ENCODE measurements at regions not wholly inside any gene's neighbourhood (a gene's known extent, or its start where the extent isn't known, plus 50 kb on each side); places are given as distances from the start of the nearest gene placed in this dataset.
"Not testable (repeated sequence)": the region's sequence is repeated elsewhere in the genome, so short reads cannot be mapped to it uniquely, and the experiment has no call there.

DNA sequence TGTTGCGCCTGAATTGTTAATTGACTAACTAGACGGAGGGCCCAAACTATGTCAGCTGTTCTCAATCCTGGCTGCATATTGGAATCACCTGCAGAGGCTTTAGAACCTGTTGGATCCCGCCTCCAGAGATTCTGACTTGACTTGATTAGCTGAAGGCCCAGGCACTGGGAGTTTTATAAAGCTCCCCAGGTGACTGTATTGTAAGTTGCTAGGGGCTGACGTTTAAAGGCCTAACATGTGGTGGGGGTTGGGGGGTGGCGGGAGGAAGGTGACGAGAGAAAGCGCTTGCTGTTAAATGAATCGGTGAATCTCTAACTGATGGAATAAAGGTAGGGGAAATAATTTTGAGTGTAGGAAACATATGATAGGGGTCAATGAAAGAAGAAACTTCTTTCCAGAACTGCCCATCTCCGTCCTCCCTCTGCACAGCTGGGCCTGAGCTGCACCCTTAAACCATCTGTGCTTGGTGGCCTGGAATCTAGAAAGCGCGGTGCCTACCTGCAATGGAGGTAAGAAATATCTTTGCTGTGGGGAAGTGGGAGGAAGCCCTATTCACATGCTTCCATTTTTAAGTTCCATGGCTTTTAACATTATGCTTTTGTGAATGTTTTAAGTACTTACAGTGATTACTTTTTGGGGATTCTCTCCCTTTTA, 225.0 kb upstream of the FAM3C start:
- DNase-seq (ENCODE audit: low read depth in 2 of 2): no peak

DNA sequence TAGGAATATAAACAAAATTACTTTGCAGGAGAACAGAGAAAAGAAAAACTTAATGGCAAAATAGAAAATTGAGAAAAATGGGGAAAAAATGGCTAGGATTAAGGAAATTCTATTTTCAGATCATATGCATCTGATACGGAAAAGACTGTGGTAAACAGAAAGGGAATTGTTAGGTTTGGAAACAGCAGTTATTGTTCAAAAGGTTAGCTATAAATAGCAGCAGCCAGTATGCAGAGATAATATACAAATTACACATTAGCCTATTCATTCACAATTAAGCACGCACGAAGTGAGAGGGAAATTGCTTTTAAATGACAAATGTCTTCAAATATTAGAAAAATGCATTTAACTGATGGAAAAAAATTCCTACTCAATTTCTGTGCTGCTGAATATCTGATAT, 224.1 kb upstream of the FAM3C start:
- no peak for DNase-seq (ENCODE audit: low read depth in 2 of 2)

DNA sequence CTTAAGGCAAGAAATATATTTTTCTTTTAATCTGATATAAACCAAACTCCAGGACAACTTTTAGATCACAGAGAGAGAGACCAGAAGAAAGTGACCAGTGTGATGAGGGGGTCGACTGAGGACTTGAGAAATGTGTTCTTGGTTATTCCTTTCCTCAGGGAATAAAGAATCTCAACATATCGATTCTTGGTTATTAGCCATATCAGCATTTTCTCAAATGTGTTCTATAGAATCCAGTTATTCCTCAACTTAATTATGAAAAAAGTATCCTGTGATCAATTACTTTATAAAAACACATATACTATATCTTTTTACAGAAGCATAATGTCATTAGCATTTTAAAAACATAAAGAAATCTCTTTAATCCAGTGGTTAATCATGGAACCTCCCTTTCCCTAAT, 222.1 kb upstream of the FAM3C start:
- no peak for DNase-seq (ENCODE audit: low read depth in 2 of 2)

DNA sequence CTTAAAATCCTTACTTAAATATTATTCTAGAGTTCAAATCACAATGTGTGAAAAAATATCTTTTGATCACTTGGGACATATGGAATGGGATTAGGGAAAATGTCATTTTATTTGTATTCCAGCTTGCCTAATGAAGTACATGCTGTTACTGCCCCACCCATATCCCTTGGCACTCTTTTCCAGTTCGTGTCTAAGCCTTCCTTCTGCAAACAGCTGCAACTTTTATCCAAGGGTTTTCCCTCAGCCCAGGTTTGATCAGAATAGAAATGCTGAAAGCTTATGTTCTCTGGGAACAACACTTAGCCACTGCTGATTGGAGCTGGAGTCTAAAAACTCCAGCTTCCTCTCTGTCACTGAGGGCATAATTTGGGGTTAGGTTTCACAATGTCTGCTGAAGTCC, 214.1 kb upstream of the FAM3C start:
- DNase-seq (ENCODE audit: low read depth in 2 of 2): no peak

DNA sequence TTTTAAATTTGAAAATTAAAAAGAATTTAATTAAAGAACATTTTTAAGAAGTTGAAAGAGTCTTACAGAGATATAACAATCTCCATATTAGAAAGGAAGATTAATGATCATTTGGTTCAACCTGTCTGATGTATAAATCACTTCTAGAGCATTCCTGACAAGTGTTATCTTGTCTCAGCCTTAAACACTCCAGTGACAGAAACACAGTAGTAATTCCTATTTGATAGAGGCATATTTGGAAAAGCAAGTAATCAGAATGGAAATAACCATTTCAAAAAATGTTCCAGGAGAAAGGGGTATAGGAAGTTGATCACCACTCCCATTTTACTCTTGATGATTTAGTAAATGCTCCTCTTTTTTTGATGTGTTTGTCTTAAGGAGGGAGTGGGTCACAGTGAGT, 213.1 kb upstream of the FAM3C start:
- DNase-seq (ENCODE audit: low read depth in 2 of 2): no peak

DNA sequence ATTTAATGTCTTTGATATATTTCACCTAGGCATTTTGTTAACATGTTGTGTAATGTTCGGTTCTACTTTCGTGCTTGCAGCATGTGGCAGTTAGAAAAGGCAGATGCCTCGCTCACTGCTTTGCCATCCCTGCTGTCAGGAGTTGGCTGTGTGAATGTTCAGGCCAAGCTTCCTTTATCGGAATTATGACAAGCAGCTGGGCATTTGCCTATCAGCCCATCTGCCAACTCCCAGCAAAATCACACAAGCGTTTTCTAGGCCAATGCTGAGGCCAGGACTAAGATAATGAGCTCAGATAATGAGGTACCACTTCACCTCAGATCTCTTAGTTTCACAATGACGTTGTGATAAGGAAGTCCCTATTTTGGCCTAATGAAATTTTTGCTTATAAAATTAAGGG, 212.7 kb upstream of the FAM3C start:
- DNase-seq (ENCODE audit: low read depth in 2 of 2): no peak

DNA sequence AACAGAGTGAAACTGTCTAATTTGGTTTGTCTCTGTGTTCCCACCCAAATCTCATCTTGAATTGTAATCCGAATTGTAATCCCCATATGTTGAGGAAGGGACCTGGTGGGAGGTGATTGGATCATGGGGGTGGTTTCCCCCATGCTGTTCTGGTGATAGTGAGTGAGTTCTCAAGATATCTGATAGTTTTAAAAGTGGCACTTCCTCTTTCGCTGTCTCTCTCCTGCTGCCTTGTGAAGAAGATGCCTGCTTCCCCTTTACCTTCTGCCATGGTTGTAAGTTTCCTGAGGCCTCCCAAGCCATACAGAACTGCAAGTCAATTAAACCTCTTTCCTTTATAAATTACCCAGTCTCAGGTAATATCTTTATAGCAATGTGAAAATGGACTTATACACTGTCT, 212.1 kb upstream of the FAM3C start:
- DNase-seq (ENCODE audit: low read depth in 2 of 2): not testable (repeated sequence)

DNA sequence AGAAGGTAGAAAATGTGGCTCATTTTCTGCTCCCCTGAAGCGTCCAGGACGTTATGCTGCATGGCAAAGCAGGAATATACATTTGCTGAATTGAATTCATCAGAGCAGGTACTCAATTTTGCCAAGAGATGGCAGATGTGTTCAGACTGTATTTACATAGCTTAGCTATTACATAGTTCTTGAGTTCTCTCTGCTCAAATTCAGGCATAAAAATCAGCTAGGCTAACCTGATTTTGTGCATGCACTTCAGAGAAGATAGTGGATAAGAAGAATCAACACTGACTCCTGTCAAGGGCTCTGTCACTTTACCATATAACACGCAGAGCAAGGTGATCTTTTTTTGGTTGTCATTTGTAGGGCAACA, 209.2 kb upstream of the FAM3C start:
- DNase-seq (ENCODE audit: low read depth in 2 of 2): no peak

DNA sequence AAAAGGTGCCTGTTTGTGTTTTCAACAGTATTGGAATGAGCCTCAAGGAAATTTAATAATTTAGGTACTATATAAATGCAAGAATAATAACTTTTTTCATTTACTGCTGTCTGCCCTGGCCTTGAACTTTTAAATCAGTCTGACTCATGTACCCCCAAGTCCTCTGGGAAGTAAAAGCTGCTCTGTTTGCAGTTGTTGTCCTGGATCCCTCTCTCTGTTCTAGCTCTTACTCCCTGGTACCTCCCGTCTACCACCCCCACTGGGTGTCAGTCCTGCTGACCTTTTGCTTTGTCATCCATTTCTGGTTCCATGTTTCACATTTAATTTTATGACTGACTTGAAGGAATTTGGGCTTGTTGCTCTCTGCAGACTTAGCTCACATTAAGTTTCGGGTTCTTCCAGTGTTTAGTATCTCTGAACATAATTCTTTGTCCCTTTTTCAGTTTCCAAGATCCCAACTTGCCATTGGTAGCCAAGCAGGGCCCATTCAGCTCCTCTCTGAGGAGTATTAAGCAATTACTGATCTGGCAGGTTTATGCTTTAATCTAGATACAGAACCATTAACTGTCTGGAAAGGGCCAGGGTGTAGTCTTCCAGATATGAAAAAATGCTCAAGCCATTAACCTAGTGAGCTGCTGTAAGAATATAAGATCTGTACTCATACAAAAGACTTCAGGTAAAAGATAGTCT, 208.7 kb upstream of the FAM3C start:
- DNase-seq (ENCODE audit: low read depth in 2 of 2): no peak

DNA sequence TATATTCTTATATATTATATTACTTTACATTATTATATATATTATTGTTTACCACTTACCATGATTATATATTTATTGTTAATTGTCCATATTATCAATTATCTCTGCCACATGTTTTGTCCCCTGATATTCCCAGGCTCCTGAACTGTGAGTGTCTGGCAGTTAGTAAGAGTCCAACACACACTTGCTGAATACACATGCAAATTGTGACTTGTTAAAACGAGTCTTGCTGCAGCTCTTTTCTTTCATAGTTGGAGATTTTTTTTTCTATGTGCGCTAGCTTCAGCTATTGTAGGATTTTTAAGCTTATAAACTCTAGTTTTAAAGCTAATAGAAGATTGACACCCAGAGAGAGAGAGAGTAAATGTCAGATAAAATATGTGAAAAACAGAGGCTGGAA, 207.8 kb upstream of the FAM3C start:
- no peak for DNase-seq (ENCODE audit: low read depth in 2 of 2)

DNA sequence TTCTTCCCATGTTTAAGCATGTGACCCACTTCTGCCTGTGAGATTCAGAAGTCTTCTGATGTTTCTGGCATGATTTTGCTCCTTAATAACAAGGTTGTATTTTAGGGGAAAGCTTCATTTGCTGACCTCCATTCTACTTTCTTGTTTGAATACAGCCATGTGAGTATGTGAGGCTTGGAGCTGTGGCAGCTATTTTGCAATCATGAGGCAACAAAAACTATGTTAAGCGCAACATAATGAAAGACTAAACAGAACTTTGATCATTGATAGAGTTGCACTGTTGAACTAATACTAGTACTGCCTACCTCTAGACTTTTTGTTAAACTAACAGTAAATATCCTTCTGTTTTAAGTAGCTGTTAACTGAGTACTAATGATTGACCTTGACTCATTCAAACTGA, 203.8 kb upstream of the FAM3C start:
- DNase-seq (ENCODE audit: low read depth in 2 of 2): no peak

DNA sequence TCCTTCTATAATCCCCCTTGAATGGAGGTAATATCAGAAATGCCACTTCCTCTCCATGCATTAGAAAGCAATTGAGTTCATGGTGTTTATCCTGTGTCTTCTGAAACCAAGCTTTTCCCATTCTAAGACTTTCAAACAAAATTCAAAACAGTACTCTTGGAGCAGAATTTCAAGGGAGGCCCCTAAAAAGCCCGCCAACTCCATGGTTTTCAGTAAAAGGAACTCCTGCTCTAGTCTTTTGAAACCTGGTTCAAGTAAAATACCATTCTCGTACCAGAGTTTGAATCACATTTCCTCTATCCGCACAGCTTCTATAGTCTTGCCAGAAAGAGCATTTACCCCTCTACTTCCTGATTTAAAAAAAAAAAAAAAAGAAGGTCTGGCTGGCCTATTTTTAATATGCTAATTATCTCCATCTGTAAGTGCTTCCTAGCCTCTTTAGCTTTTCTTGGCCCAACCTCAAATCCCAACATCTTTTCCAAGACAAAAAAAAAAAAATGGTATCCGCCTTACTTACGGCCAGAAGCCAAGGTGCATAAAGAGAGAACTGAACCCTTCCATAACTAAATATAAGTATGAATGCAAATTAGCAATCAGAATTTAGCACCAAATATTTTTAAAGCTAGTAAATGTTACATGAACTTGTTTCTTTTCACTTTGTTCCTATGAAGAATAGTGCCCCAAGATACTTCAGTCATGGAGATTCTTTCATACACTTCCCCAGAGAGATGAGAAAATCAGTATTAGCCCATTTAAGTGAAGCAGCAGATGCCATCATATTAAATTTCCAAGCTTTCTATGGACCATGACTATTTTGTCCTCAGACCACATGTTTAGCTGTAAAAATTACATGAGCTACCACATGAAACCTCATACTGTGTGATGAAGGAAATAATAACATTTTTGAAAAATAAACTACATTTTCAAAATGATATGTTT, 199.9 kb upstream of the FAM3C start:
- no peak for DNase-seq (ENCODE audit: low read depth in 2 of 2)

DNA sequence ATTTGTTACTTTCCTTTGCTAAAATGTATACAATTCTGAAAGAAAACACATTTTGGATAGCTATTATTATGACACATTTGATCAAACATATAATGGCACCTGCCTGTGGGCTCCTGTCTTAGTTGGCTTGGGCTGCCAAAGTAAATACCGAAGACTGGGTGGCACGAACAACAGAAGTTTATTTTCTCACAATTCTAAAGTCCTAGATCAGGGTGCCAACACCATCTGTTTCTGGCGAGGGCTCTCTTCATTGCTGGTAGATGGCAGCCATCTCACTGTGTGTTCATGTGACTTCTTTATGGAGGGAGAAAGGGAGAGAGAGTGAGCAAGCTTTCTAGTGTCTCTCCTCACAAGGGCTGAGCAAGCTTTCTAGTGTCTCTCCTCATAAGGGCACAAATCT, 195.8 kb upstream of the FAM3C start:
- DNase-seq (ENCODE audit: low read depth in 2 of 2): no peak

DNA sequence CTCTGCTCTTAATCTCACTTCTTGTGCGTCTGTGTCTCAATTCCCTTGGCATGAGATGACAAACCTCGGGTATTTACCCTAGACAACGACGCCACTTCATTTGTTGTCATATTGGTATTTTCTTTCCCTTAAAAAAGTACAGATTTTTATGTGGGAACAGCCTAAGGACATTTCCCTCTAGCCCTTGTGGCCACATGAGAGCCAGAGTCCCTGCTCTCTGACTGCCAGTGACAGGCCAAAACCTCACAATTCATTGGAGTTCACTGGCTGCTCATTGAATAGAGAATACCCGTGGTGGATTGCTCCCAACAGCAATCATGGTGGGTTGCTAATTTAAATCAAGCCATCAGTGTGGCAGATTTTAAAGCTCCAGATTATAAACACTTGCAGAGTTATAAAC, 191.3 kb upstream of the FAM3C start:
- DNase-seq (ENCODE audit: low read depth in 2 of 2): no peak

DNA sequence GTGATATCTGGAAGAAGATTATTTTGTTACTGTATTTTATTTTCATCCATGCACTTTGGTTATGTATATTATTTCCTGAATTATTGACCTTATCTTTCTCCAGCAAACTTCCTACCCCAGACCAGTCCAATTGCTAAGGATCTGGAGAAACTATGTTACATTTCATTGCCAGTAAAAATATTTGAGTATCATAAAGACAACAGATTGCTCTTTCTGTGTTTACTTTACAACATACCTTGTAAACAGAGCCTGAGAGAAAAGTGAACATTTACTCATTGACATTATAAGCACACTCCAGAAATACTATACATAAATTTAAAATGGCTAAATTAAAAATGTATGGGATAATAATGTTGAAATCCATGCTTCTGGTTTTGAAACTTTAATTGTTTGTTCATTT, 186.2 kb upstream of the FAM3C start:
- DNase-seq (ENCODE audit: low read depth in 2 of 2): no peak

DNA sequence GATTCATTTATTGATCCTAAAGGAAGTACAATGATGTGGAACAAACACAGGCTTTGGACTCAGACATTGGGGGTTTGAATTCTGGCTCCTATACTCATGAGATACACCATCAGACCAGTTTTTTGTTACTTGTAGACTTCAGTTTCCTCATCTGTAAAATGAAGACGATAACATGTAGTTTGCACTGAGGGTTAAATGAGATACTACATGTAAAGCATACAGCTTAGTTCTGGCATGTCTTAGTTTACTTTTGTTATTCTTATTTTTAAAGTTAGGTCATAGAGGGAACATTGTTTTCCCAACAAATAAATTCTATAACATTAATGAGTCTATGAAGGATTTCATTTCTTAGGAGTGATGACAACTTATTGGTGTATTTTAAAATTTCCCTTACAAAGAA, 183.5 kb upstream of the FAM3C start:
- no peak for DNase-seq (ENCODE audit: low read depth in 2 of 2)

DNA sequence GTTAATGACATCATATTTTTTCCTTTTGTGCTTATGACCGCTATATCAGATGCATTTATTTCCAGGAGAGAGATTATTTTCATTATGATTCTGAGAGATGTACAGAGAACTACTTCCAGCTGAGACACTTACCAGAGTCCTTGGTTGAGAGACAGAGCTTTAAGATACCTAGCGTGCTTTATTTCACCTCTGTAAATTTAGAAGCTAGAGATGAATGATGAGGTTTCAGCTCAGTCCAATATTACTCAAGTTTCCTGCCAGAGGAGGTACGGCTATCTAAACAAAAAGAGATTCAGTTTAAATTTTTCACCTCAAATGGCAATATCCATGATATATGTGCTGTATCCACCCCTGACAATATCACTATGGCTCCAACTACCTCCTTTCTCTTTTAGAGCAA, 182.6 kb upstream of the FAM3C start:
- DNase-seq (ENCODE audit: low read depth in 2 of 2): no peak

DNA sequence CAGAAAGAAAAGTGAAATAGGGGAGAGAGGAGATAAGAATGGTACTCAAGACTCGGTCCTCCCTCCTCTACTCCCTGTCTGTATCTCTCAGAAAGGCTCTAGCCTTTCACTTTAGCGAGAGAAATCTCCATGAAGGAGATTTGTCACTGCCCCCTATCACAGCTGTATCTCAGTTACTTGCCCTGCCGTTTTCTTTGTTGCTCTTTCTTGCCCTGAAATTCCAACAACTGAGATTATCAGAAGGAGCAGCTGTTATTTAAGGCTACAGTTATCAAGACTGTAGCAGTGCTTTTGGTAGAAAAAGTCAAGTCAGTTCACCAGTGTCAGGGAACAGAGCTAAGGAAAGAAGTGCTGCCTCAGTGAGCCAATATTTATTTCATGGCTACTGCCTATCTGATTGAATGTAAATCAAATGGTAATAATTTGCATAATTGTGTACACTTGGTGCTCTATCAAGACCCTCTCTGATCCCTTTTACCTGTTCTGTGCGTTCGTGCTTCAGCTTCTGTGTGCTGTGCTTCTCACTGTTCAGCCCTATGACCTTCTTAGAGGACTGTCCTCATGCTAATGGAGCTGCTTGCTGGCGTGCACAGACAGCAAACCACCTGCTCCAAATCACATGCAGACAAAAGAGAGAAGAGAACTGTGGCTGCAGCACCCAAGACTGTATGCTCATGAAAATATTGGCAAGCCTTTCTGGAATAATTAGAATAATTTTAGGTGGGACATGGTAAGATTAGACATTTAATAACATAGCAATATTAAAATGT, 180.2 kb upstream of the FAM3C start:
- DNase-seq (ENCODE audit: low read depth in 2 of 2): no peak

DNA sequence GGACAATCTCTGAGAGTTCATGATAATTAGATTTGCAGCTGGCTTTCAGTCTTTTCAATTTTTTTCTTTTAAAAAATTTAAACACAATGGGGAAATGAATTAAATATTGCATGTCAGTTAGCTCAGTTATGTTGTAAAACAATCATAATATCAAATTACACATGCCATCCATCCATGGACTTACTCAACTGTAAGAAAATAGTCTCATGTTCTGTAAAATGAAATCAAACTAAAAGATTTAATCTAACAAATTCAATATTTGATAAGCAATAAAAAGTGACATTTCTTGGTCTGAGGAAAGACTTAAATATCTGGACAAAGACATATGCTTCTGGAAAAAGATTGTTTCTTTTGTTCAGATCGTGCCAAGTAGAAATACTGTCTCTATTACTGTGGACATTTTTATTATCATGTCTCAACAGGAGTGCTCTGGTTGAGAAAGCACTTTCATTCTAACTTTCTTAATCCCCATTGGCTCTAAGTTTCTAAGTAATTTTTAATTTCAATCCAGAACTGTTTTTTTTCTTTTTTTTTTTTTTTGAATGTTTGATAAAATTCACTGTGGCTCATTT, 179.2 kb upstream of the FAM3C start:
- no peak for DNase-seq (ENCODE audit: low read depth in 2 of 2)

DNA sequence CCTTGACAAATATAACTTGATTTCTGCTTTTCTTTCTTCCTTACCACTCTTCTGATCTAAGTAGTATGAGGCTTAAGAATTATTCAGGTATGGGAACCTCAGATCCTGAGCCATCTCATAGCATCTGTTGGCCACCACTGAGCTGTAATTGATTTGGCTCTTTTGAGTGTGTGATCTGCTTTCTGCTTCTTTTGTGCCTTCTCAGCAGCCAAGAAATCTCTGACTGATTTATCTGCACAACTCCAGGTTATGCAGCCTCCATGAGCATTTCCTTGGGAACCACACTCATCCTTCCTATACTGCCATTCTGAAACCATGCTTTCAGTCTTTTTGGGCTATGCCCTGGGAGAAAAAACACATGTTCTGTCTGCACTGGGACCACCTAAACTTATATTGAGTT, 178.0 kb upstream of the FAM3C start:
- DNase-seq (ENCODE audit: low read depth in 2 of 2): no peak

DNA sequence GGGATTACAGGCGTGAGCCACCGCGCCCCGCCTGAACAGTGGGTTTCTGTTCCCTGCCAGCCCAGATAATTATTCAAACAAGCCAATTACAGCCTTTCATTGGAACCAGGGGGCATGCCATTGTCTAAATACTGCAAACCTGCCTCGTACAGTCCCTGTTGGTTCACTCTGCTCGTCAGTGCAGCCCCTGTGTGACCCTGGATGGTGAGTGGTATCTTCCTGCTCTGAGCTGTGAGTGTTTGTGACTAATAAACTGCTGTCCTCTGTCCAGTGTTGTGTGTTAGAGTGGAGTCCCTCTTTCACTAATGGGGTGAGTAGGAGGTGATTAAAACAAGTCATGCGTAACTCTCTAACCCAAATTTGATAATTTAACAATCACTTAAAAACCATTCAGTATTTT, 176.5 kb upstream of the FAM3C start:
- DNase-seq (ENCODE audit: low read depth in 2 of 2): no peak

DNA sequence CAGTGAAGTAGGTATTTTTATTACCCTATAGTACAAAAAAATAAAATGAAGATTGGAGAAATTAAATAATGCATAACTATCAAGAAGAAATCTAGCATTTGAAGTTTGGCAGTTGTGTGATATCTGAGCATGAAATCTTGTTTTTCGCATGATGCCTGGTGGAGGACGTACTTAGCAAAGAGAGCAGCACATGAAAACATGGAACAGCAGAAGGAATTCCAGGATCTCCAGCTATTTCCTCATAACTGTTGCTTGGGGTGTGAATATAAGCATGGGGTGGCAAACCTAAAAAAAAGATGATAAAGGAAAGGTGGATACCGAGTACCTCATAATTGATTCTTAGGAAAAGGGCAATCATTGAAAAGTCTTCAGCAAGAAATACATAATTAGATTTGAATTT, 174.3 kb upstream of the FAM3C start:
- DNase-seq (ENCODE audit: low read depth in 2 of 2): no peak

Data from dermis microvascular lymphatic vessel endothelial cell (primary cell).